ENCODE measurements at regions not wholly inside any gene's neighbourhood (a gene's known extent, or its start where the extent isn't known, plus 50 kb on each side); places are given as distances from the start of the nearest gene placed in this dataset.

DNA sequence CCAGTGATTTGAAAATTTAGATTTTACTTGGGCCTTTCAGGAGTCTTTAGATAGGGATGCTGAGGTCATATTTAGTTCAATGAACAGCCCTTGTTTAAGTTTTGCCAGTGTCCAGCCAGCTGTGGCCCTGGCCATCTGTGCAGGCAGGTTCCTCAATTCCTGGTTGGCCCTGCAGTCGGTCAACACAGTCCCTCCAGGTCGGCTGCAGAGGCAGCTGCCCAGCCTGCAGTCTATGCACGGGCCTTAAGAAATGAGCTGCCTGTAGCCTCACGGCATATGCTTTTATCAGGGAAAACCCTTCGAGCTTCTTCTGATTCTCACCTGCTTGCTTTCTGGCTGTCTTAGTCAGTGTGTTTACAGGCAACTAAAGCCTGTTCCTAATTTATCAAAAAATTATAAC is 199.2 kb upstream of the TPM1 start:
- no peak for TF ChIP-seq EZH2 (IDR thresholded peaks at IDR 0.05; ENCODE audit: insufficient read depth, low read length)
- TF ChIP-seq, protein P1, sequence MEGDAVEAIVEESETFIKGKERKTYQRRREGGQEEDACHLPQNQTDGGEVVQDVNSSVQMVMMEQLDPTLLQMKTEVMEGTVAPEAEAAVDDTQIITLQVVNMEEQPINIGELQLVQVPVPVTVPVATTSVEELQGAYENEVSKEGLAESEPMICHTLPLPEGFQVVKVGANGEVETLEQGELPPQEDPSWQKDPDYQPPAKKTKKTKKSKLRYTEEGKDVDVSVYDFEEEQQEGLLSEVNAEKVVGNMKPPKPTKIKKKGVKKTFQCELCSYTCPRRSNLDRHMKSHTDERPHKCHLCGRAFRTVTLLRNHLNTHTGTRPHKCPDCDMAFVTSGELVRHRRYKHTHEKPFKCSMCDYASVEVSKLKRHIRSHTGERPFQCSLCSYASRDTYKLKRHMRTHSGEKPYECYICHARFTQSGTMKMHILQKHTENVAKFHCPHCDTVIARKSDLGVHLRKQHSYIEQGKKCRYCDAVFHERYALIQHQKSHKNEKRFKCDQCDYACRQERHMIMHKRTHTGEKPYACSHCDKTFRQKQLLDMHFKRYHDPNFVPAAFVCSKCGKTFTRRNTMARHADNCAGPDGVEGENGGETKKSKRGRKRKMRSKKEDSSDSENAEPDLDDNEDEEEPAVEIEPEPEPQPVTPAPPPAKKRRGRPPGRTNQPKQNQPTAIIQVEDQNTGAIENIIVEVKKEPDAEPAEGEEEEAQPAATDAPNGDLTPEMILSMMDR (IDR thresholded peaks at IDR 0.05; ENCODE audit: insufficient read depth, low read depth, low read length), result no peak
